ENCODE measurements at regions not wholly inside any gene's neighbourhood (a gene's known extent, or its start where the extent isn't known, plus 50 kb on each side); places are given as distances from the start of the nearest gene placed in this dataset.

DNA sequence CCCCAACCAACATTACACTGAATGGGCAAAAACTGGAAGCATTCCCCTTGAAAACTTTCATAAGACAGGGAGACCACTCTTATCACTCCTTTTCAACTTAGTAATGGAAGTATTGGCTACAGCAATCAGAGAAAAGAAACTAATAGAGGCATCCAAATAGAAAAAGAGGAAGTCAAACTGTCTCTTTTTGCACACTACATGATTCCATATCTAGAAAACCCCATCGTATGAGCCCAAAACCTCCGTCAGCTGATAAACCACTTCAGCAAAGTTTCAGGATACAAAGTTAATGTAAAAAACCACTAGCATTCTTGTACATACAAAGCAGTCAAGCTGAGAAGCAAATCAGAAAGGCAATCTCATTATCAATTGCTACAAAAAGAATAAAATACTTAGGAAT, 580.4 kb upstream of the PTCHD4 start:
- TF ChIP-seq, protein P1, sequence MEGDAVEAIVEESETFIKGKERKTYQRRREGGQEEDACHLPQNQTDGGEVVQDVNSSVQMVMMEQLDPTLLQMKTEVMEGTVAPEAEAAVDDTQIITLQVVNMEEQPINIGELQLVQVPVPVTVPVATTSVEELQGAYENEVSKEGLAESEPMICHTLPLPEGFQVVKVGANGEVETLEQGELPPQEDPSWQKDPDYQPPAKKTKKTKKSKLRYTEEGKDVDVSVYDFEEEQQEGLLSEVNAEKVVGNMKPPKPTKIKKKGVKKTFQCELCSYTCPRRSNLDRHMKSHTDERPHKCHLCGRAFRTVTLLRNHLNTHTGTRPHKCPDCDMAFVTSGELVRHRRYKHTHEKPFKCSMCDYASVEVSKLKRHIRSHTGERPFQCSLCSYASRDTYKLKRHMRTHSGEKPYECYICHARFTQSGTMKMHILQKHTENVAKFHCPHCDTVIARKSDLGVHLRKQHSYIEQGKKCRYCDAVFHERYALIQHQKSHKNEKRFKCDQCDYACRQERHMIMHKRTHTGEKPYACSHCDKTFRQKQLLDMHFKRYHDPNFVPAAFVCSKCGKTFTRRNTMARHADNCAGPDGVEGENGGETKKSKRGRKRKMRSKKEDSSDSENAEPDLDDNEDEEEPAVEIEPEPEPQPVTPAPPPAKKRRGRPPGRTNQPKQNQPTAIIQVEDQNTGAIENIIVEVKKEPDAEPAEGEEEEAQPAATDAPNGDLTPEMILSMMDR (IDR thresholded peaks at IDR 0.05; ENCODE audit: low read depth, low read length), result no peak
- Histone ChIP-seq H3K9me3 (ENCODE audit: severe bottlenecking) (peaks cover 16% of the 10 kb centered on the region), H3K27ac (no peak overlapping the region), H3K27me3 (ENCODE audit: insufficient read depth, low read depth, severe bottlenecking) (no peaks in the 10 kb centered on the region), H3K36me3 (no peaks in the 10 kb centered on the region), H3K4me3 (ENCODE audit: low read depth, low read length) (no peak overlapping the region)
- DNase-seq, result no peak

DNA sequence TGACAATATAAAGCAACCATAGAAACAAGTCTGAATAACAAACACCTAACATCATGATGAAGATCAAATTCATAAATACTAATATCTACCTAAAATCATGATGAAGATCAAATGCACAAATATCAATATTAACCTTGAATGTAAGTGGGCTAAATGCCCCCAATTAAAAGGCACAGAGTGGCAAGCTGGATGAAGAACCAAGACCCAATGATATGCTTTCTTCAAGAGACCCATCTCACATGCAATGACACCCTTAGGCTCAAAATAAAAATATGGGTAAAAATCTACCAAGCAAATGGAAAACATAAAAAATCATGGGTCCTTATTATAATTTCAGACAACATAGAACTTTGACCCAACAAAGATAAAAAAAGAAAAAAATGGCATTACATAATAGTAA, 578.5 kb upstream of the PTCHD4 start:
- peaks cover 10% of the 10 kb centered on the region for H3K9me3 ChIP-seq (ENCODE audit: severe bottlenecking)
- DNase-seq, result no peak
- no peak overlapping the region for H3K4me3 ChIP-seq (ENCODE audit: low read depth, low read length)
- no peaks in the 10 kb centered on the region for H3K27me3 ChIP-seq (ENCODE audit: insufficient read depth, low read depth, severe bottlenecking)
- no peak overlapping the region for H3K27ac ChIP-seq
- TF ChIP-seq, protein P1 (IDR thresholded peaks at IDR 0.05; ENCODE audit: low read depth, low read length), result no peak
- no peaks in the 10 kb centered on the region for H3K36me3 ChIP-seq

DNA sequence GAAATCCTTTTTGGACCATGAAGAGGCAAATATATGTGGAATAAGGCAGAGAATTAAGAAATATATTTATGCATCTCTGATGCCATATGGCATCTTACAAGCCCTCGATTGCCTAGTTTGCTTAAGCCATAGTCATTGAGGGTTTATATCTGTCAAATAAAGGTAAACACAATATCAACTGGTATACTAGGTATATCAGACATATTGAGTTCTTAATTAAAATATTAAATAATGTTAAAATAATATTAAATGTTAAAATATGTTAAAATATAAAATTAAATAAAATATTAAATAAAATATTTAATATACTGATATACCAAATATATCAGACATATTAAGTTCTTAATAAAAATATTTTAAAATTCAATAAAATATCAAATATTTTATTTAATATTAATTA, 567.4 kb upstream of the PTCHD4 start:
- no peaks in the 10 kb centered on the region for H3K9me3 ChIP-seq (ENCODE audit: severe bottlenecking)
- H3K4me3 ChIP-seq (ENCODE audit: low read depth, low read length), result no peak overlapping the region
- TF ChIP-seq, protein P1 (IDR thresholded peaks at IDR 0.05; ENCODE audit: low read depth, low read length), result no peak
- H3K36me3 ChIP-seq, result no peaks in the 10 kb centered on the region
- no peaks in the 10 kb centered on the region for H3K27me3 ChIP-seq (ENCODE audit: insufficient read depth, low read depth, severe bottlenecking)
- no peak for DNase-seq
- no peak overlapping the region for H3K27ac ChIP-seq

DNA sequence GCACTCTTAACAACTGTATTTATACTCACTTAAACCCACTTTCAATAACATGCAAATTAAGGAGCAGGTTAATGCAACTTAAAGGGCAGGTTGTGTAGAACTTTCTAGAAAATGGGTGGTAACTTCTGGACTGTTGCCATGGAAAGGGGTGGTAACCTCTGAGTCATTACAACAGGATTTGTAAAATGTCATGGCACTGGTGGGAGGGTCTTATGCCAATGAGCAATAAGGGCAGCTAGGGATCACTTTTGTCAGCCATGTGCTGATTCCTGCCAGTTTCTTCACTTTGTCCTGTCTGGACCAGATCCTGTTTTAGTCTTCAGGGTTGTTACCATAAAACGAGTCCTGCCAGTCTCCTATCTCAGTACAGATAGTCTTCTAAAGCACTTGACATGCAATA, 560.5 kb upstream of the PTCHD4 start:
- no peak overlapping the region for H3K4me3 ChIP-seq (ENCODE audit: low read depth, low read length)
- H3K36me3 ChIP-seq, result no peaks in the 10 kb centered on the region
- H3K27ac ChIP-seq, result no peak overlapping the region
- TF ChIP-seq, protein P1 (IDR thresholded peaks at IDR 0.05; ENCODE audit: low read depth, low read length), result no peak
- no peak for DNase-seq
- no peaks in the 10 kb centered on the region for H3K27me3 ChIP-seq (ENCODE audit: insufficient read depth, low read depth, severe bottlenecking)
- no peaks in the 10 kb centered on the region for H3K9me3 ChIP-seq (ENCODE audit: severe bottlenecking)

DNA sequence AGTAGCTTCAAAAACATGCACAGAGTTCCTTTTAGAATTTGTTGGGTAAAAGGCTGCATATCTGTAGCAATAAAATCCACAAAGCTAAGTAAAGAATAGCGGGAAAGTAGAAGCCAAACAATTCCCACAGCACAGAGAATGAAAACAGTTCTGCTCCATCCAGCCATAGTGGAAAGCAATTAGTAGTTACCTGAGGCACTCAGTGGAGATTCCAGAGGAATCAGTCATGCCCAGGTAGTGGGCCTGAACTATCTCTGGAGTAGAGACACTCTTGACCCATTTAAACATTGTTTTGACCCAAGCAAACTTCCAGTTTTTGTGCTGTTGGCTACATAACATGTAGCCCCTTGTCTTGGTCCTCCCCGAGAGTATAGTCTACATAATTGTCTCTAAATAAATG, 559.5 kb upstream of the PTCHD4 start:
- DNase-seq, result no peak
- TF ChIP-seq, protein P1 (IDR thresholded peaks at IDR 0.05; ENCODE audit: low read depth, low read length), result no peak
- Histone ChIP-seq H3K36me3 (no peaks in the 10 kb centered on the region), H3K27me3 (ENCODE audit: insufficient read depth, low read depth, severe bottlenecking) (no peaks in the 10 kb centered on the region), H3K4me3 (ENCODE audit: low read depth, low read length) (no peak overlapping the region), H3K27ac (no peak overlapping the region), H3K9me3 (ENCODE audit: severe bottlenecking) (no peaks in the 10 kb centered on the region)

DNA sequence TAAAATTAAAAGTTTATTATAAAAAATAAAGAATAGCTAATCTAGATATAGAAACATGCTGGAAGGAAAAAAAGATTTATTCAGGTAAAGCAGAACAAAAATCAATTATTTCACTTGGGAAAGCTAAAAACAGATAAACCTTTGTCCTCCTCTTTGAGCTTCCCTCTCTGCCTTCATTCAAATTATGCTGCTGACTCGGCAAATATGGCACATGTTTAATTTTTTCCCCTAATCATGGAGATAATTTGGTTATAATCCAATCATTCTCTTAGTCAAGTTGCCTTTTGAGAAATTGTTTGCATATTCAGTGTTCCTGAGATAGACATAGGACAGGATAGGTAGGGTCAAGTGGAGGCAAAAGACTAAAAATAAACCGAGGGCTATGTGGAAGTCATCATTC, 556.8 kb upstream of the PTCHD4 start:
- no peak overlapping the region for H3K27ac ChIP-seq
- DNase-seq, result no peak
- no peak overlapping the region for H3K4me3 ChIP-seq (ENCODE audit: low read depth, low read length)
- H3K27me3 ChIP-seq (ENCODE audit: insufficient read depth, low read depth, severe bottlenecking), result no peaks in the 10 kb centered on the region
- TF ChIP-seq, protein P1 (IDR thresholded peaks at IDR 0.05; ENCODE audit: low read depth, low read length), result no peak
- no peaks in the 10 kb centered on the region for H3K36me3 ChIP-seq
- no peaks in the 10 kb centered on the region for H3K9me3 ChIP-seq (ENCODE audit: severe bottlenecking)

Measured in WERI-Rb-1 (cell line).